H9 (cell line): ENCODE measurements at regions not wholly inside any gene's neighbourhood (a gene's known extent, or its start where the extent isn't known, plus 50 kb on each side); places are given as distances from the start of the nearest gene placed in this dataset.

Experiments used
- DNase-seq: peaks from one replicate; pipeline ENCODE4 v3.0.0-alpha.2; 2017
- H2AFZ ChIP-seq: one replicate; pipeline ENCODE4 v1.6.1; 2013; ENCODE audit warnings: mild to moderate bottlenecking, low read length, control low read depth, moderate library complexity
- H2AK5ac ChIP-seq: 2 replicates; pipeline ENCODE4 v1.6.1; 2013; ENCODE audit warnings: low read length, control low read depth, mixed read lengths; ENCODE audit not compliant: insufficient read length
- H2BK120ac ChIP-seq: one replicate; pipeline ENCODE4 v1.6.1; 2013; ENCODE audit warnings: low read depth, mild to moderate bottlenecking, low read length, control low read depth, inconsistent platforms; ENCODE audit not compliant: poor library complexity, severe bottlenecking
- H2BK12ac ChIP-seq: 2 replicates; pipeline ENCODE4 v1.6.1; 2013; ENCODE audit warnings: low read length, control low read depth, mixed read lengths, low read depth; ENCODE audit not compliant: insufficient read length
- H2BK15ac ChIP-seq: 2 replicates; pipeline ENCODE4 v1.6.1; 2013; ENCODE audit warnings: low read depth, low read length, control low read depth
- H2BK20ac ChIP-seq: one replicate; pipeline ENCODE4 v1.6.1; 2013; ENCODE audit warnings: low read depth, mild to moderate bottlenecking, low read length, control low read depth, inconsistent platforms; ENCODE audit not compliant: poor library complexity, severe bottlenecking
- H2BK5ac ChIP-seq: 2 replicates; pipeline ENCODE4 v1.6.1; 2013; ENCODE audit warnings: low read length, control low read depth, mixed read lengths; ENCODE audit not compliant: insufficient read length
- H3K14ac ChIP-seq: 2 replicates; pipeline ENCODE4 v1.6.1; 2013; ENCODE audit warnings: low read length, control low read depth; ENCODE audit not compliant: insufficient read depth
- H3K18ac ChIP-seq: 2 replicates; pipeline ENCODE4 v1.6.1; 2013; ENCODE audit warnings: low read depth, mild to moderate bottlenecking, mixed read lengths, low read length, control low read depth; ENCODE audit not compliant: insufficient read length
- H3K23ac ChIP-seq: 2 replicates; pipeline ENCODE4 v1.6.1; 2013; ENCODE audit warnings: low read length, control low read depth, mixed read lengths, low read depth; ENCODE audit not compliant: insufficient read length
- H3K23me2 ChIP-seq: 2 replicates; pipeline ENCODE4 v1.6.1; 2013; ENCODE audit warnings: low read depth, mild to moderate bottlenecking, mixed read lengths, low read length, control low read depth; ENCODE audit not compliant: insufficient read length, poor library complexity, severe bottlenecking
- H3K27ac ChIP-seq: 2 replicates; pipeline ENCODE4 v1.5.1; 2013; ENCODE audit warnings: low read length, control low read depth, mixed read lengths, low read depth; ENCODE audit not compliant: insufficient read length
- H3K27me3 ChIP-seq: 2 replicates; pipeline ENCODE4 v1.6.1; 2013; ENCODE audit warnings: low read length, control low read depth, inconsistent platforms; ENCODE audit not compliant: insufficient read depth
- H3K4ac ChIP-seq: 2 replicates; pipeline ENCODE4 v1.6.1; 2013; ENCODE audit warnings: low read depth, mild to moderate bottlenecking, control low read depth, inconsistent platforms, low read length, moderate library complexity
- H3K4me1 ChIP-seq: 2 replicates; pipeline ENCODE4 v1.6.1; 2013; ENCODE audit warnings: low read length, control low read depth, inconsistent platforms; ENCODE audit not compliant: insufficient read depth
- H3K4me2 ChIP-seq: 2 replicates; pipeline ENCODE4 v1.6.1; 2013; ENCODE audit warnings: low read length, control low read depth, mixed read lengths; ENCODE audit not compliant: insufficient read length, insufficient read depth
- H3K56ac ChIP-seq: 2 replicates; pipeline ENCODE4 v1.6.1; 2013; ENCODE audit warnings: low read depth, mild to moderate bottlenecking, mixed read lengths, low read length, control low read depth; ENCODE audit not compliant: insufficient read length
- H3K79me1 ChIP-seq: 2 replicates; pipeline ENCODE4 v1.6.1; 2013; ENCODE audit warnings: low read depth, mild to moderate bottlenecking, moderate library complexity, low read length, control low read depth, inconsistent platforms; ENCODE audit not compliant: insufficient read depth, poor library complexity, severe bottlenecking
- H3K79me2 ChIP-seq: 2 replicates; pipeline ENCODE4 v1.6.1; 2013; ENCODE audit warnings: low read length, control low read depth, inconsistent platforms; ENCODE audit not compliant: insufficient read depth
- H3K9ac ChIP-seq: 2 replicates; pipeline ENCODE4 v1.6.1; 2013; ENCODE audit warnings: low read length, control low read depth, mixed read lengths; ENCODE audit not compliant: insufficient read length; ENCODE audit errors: extremely low read depth
- H3K9me3 ChIP-seq: one replicate; pipeline ENCODE4 v1.6.1; 2013; ENCODE audit warnings: low read depth, low read length, inconsistent platforms; ENCODE audit not compliant: control insufficient read depth
- H3T11ph ChIP-seq: one replicate; pipeline ENCODE4 v1.6.1; 2013; ENCODE audit warnings: mild to moderate bottlenecking, low read length, control low read depth, inconsistent platforms
- H4K20me1 ChIP-seq: one replicate; pipeline ENCODE4 v1.6.1; 2013; ENCODE audit not compliant: control insufficient read depth, insufficient read length, insufficient read depth
- H4K5ac ChIP-seq: 2 replicates; pipeline ENCODE4 v1.6.1; 2013; ENCODE audit warnings: low read depth, mild to moderate bottlenecking, mixed read lengths, low read length, control low read depth; ENCODE audit not compliant: insufficient read length
- H4K8ac ChIP-seq: replicated peaks from 2 replicates; pipeline ENCODE4 v1.6.1; 2013; ENCODE audit warnings: low read length, control low read depth, mixed read lengths, low read depth; ENCODE audit not compliant: insufficient read length
- H4K91ac ChIP-seq: 2 replicates; pipeline ENCODE4 v1.6.1; 2013; ENCODE audit warnings: low read depth, mild to moderate bottlenecking, moderate library complexity, mixed read lengths, low read length, control low read depth; ENCODE audit not compliant: insufficient read length
- H3K27ac Mint-ChIP-seq, 3 experiments: 2 replicates in 2 of 3; 3 replicates in 1 of 3; pipeline ENCODE4 v1.8.0; 2020 to 2021; ENCODE audit warnings: mixed read lengths in 3 of 3, mild to moderate bottlenecking in 1 of 3, moderate library complexity in 1 of 3
- H3K27me3 Mint-ChIP-seq: 2 replicates; pipeline ENCODE4 v1.8.0; 2021; ENCODE audit warnings: low read depth, mild to moderate bottlenecking, moderate library complexity, mixed read lengths
- H3K36me3 Mint-ChIP-seq, 3 experiments: 2 replicates in 2 of 3; 3 replicates in 1 of 3; pipeline ENCODE4 v1.8.0; 2020 to 2021; ENCODE audit warnings: low read depth in 3 of 3, mixed read lengths in 3 of 3; ENCODE audit not compliant: insufficient read depth in 1 of 3
- H3K4me1 Mint-ChIP-seq, 2 experiments: 2 replicates each; pipeline ENCODE4 v1.8.0; 2020; ENCODE audit warnings: mixed read lengths in 2 of 2
- H3K4me3 Mint-ChIP-seq, 2 experiments: 2 replicates in 1 of 2; 3 replicates in 1 of 2; pipeline ENCODE4 v1.8.0; 2020 to 2021; ENCODE audit warnings: mild to moderate bottlenecking in 2 of 2, mixed read lengths in 2 of 2, moderate library complexity in 1 of 2
- H3K9me3 Mint-ChIP-seq, 2 experiments: 2 replicates in 1 of 2; 3 replicates in 1 of 2; pipeline ENCODE4 v1.8.0; 2020; ENCODE audit warnings: mild to moderate bottlenecking in 2 of 2, mixed read lengths in 2 of 2, moderate library complexity in 1 of 2
- CTCF ChIP-seq: fragments of 200-600 bp; sonication (generic); conservative IDR thresholded peaks from 3 replicates; pipeline ENCODE4 v1.8.0; 2021; ENCODE audit warnings: antibody characterized with exemption, mild to moderate bottlenecking
- WGBS: extraction: QIAGEN DNeasy Blood & Tissue Kit; methylation state at CpG from one replicate; pipeline ENCODE4 v1.1.7; 2013; ENCODE audit warnings: missing lambda C conversion rate, low lambda C conversion rate, mixed read lengths; ENCODE audit not compliant: insufficient read length; ENCODE audit errors: extremely low coverage; 5-methylcytosine and 5-hydroxymethylcytosine counted together

GRCh38 chr2:79387431-79387830, 125.4 kb upstream of the CTNNA2 start:
- Histone ChIP-seq H2AK5ac (no peak overlapping the region), H3K23me2 (no peaks in the 10 kb centered on the region), H4K20me1 (no peaks in the 10 kb centered on the region), H2BK12ac (no peak overlapping the region), H3K4me1 (no peaks in the 10 kb centered on the region), H3K4me2 (no peak overlapping the region), H2BK15ac (no peak overlapping the region), H2BK120ac (no peak overlapping the region), H3K79me2 (no peaks in the 10 kb centered on the region), H3K56ac (no peak overlapping the region), H2AFZ (no peak overlapping the region), H3K79me1 (no peaks in the 10 kb centered on the region), H4K5ac (no peak overlapping the region), H3T11ph (no peak overlapping the region), H2BK20ac (no peak overlapping the region), H3K4ac (no peak overlapping the region), H4K91ac (no peak overlapping the region), H3K9me3 (no peaks in the 10 kb centered on the region), H2BK5ac (no peak overlapping the region), H3K27me3 (no peaks in the 10 kb centered on the region), H3K18ac (no peak overlapping the region), H3K14ac (no peak overlapping the region), H4K8ac (no peak overlapping the region), H3K23ac (no peak overlapping the region), H3K9ac (no peak overlapping the region), H3K27ac (no peak overlapping the region)
- Mint-ChIP-seq H3K4me1 (0 out of 4 replicates have a peak, but pooled peaks cover 0 to 2% of the 10 kb centered on the region in 2 experiments), H3K4me3 (no peak overlapping the region), H3K36me3 (no peaks in the 10 kb centered on the region), H3K27ac (no peak overlapping the region), H3K9me3 (no peaks in the 10 kb centered on the region), H3K27me3 (no peaks in the 10 kb centered on the region)
- TF ChIP-seq CTCF = no peak
- DNase-seq = no peak
- no CpG with 5 or more reads among the region's 4 CpGs for WGBS
